Thymus (tissue), 11 donors: ENCODE measurements at regions not wholly inside any gene's neighbourhood (a gene's known extent, or its start where the extent isn't known, plus 50 kb on each side); places are given as distances from the start of the nearest gene placed in this dataset.

Experiments used
- DNase-seq, 9 donors: peaks; one replicate each; pipeline ENCODE4 v3.0.0-alpha.2; 2013; ENCODE audit warnings: low spot score in 9 of 9, low read depth in 6 of 9, missing footprints in 1 of 9
- H3K27ac ChIP-seq, 2 donors: one replicate each; pipeline ENCODE4 v1.5.1; 2013; ENCODE audit warnings: control low read depth in 1 of 2, low read depth in 1 of 2, low read length in 1 of 2, mild to moderate bottlenecking in 1 of 2, moderate library complexity in 1 of 2
- H3K27me3 ChIP-seq, 2 donors: one replicate each; pipeline ENCODE4 v1.5.1; 2013; ENCODE audit warnings: low read length in 1 of 2; ENCODE audit not compliant: control insufficient read depth in 2 of 2, insufficient read depth in 1 of 2
- H3K36me3 ChIP-seq, 2 donors: one replicate each; pipeline ENCODE4 v1.5.1; 2013; ENCODE audit warnings: low read length in 1 of 2, mild to moderate bottlenecking in 1 of 2, moderate library complexity in 1 of 2; ENCODE audit not compliant: control insufficient read depth in 2 of 2, insufficient read depth in 2 of 2
- H3K4me1 ChIP-seq, 2 donors: one replicate each; pipeline ENCODE4 v1.5.1; 2013; ENCODE audit warnings: low read length in 2 of 2; ENCODE audit not compliant: control insufficient read depth in 2 of 2, insufficient read depth in 2 of 2
- H3K4me3 ChIP-seq, 2 donors: one replicate each; pipeline ENCODE4 v1.5.1; 2013; ENCODE audit warnings: low read length in 2 of 2, control low read depth in 1 of 2, mild to moderate bottlenecking in 1 of 2
- H3K9me3 ChIP-seq, 2 donors: one replicate each; pipeline ENCODE4 v1.5.1; 2013; ENCODE audit warnings: low read length in 1 of 2, mild to moderate bottlenecking in 1 of 2; ENCODE audit not compliant: control insufficient read depth in 2 of 2, insufficient read depth in 1 of 2
- WGBS: extraction: QIAGEN DNeasy Blood & Tissue Kit; methylation state at CpG from one replicate; pipeline ENCODE4 v1.1.7; 2013; 5-methylcytosine and 5-hydroxymethylcytosine counted together
- donor health status: healthy.

- Histone ChIP-seq H3K27ac (no peak overlapping the region), H3K27me3 (no peaks in the 10 kb centered on the region), H3K4me1 (no peaks in the 10 kb centered on the region), H3K9me3 (no peaks in the 10 kb centered on the region), H3K4me3 (no peak overlapping the region), H3K36me3 (no peaks in the 10 kb centered on the region)
- 95% methylated on average over 10 of the region's 10 CpGs for WGBS
- no peak for DNase-seq
Measured at GRCh38 chr5:18807256-18808149, 1173.2 kb downstream of the TAF11L14 start.

- WGBS = 95% methylated on average over 4 of the region's 4 CpGs
- Histone ChIP-seq H3K4me3 (no peak overlapping the region), H3K36me3 (no peaks in the 10 kb centered on the region), H3K27ac (no peak overlapping the region), H3K9me3 (peaks cover 0 to 3% of the 10 kb centered on the region in 2 donors), H3K27me3 (no peaks in the 10 kb centered on the region), H3K4me1 (no peaks in the 10 kb centered on the region)
- no peak for DNase-seq
Measured at GRCh38 chr5:18811661-18812060, 1176.3 kb downstream of the CDH18 start.

GRCh38 chr5:18828351-18828750 lies 1159.6 kb downstream of the CDH18 start:
- Histone ChIP-seq H3K27me3 (no peaks in the 10 kb centered on the region), H3K4me1 (no peaks in the 10 kb centered on the region), H3K4me3 (no peak overlapping the region), H3K27ac (no peak overlapping the region), H3K9me3 (no peaks in the 10 kb centered on the region), H3K36me3 (no peaks in the 10 kb centered on the region)
- DNase-seq = no peak
- 100% methylated on average over 1 of the region's 1 CpG for WGBS

- Histone ChIP-seq H3K27me3 (no peaks in the 10 kb centered on the region), H3K4me3 (no peak overlapping the region), H3K27ac (no peak overlapping the region), H3K4me1 (no peaks in the 10 kb centered on the region), H3K36me3 (no peaks in the 10 kb centered on the region), H3K9me3 (no peaks in the 10 kb centered on the region)
- DNase-seq = no peak
- WGBS = 93% methylated on average over 3 of the region's 3 CpGs
Measured at GRCh38 chr5:18829539-18829938, 1158.5 kb downstream of the CDH18 start.

- Histone ChIP-seq H3K4me3 (no peak overlapping the region), H3K36me3 (no peaks in the 10 kb centered on the region), H3K9me3 (peaks cover 0 to 7% of the 10 kb centered on the region in 2 donors), H3K4me1 (no peaks in the 10 kb centered on the region), H3K27me3 (no peaks in the 10 kb centered on the region), H3K27ac (no peak overlapping the region)
- WGBS = 71% methylated on average over 2 of the region's 2 CpGs
- DNase-seq = no peak
Measured at GRCh38 chr5:18850216-18850615, 1137.8 kb downstream of the CDH18 start.

GRCh38 chr5:18872978-18873377 lies 1115.0 kb downstream of the CDH18 start:
- Histone ChIP-seq H3K36me3 (no peaks in the 10 kb centered on the region), H3K4me1 (no peaks in the 10 kb centered on the region), H3K4me3 (no peak overlapping the region), H3K27me3 (no peaks in the 10 kb centered on the region), H3K9me3 (no peaks in the 10 kb centered on the region), H3K27ac (no peak overlapping the region)
- WGBS = 85% methylated on average over 6 of the region's 6 CpGs
- DNase-seq = no peak

- Histone ChIP-seq H3K4me1 (no peaks in the 10 kb centered on the region), H3K36me3 (no peaks in the 10 kb centered on the region), H3K27ac (no peak overlapping the region), H3K9me3 (no peaks in the 10 kb centered on the region), H3K4me3 (no peak overlapping the region), H3K27me3 (no peaks in the 10 kb centered on the region)
- 99% methylated on average over 1 of the region's 1 CpG for WGBS
- DNase-seq = no peak
Measured at GRCh38 chr5:18876565-18876964, 1111.4 kb downstream of the CDH18 start.

GRCh38 chr5:18881615-18882014 lies 1106.4 kb downstream of the CDH18 start:
- H3K9me3 ChIP-seq = no peaks in the 10 kb centered on the region
- DNase-seq = no peak

GRCh38 chr5:18882154-18882553 lies 1105.8 kb downstream of the CDH18 start:
- H3K36me3 ChIP-seq = no peaks in the 10 kb centered on the region
- H3K4me3 ChIP-seq = no peak overlapping the region
- H3K4me1 ChIP-seq = no peaks in the 10 kb centered on the region
- H3K27ac ChIP-seq = no peak overlapping the region
- no peaks in the 10 kb centered on the region for H3K9me3 ChIP-seq
- no peak for DNase-seq
- H3K27me3 ChIP-seq = no peaks in the 10 kb centered on the region
- WGBS = 90% methylated on average over 3 of the region's 3 CpGs

More at GRCh38 chr5:18881615-18882014, 1106.4 kb downstream of the CDH18 start:
- H3K4me3 ChIP-seq = no peak overlapping the region
- no peaks in the 10 kb centered on the region for H3K36me3 ChIP-seq
- WGBS = 96% methylated on average over 1 of the region's 1 CpG
- no peaks in the 10 kb centered on the region for H3K4me1 ChIP-seq
- H3K27ac ChIP-seq = no peak overlapping the region
- no peaks in the 10 kb centered on the region for H3K27me3 ChIP-seq
